ENCODE measurements at regions not wholly inside any gene's neighbourhood (a gene's known extent, or its start where the extent isn't known, plus 50 kb on each side); places are given as distances from the start of the nearest gene placed in this dataset.
"Not testable (repeated sequence)": the region's sequence is repeated elsewhere in the genome, so short reads cannot be mapped to it uniquely, and the experiment has no call there.

DNA sequence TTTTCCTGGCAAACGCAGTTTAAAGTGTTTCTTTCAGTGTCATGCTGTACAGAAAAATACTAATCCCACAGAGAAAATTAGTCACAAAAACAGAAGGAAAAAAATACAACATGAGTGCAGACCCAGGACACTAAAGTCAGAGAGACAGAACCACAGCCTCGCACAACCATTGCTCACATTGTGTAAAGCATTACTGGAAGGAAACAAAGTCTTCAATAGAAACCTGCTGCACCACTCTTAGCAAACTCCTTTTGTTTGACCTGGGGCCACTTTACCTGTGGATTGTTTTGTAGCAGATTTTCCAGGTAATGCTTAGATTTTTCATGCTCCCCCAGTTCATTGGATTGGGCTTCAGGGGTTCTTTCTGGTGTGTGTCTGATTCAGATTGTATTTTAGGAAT, 131.8 kb upstream of the TMLHE start:
- H3K4me2 ChIP-seq (ENCODE audit: insufficient read depth, insufficient read length, low read length) = no peak overlapping the region
- Mint-ChIP-seq H3K4me1 (peaks cover 3 to 9% of the 10 kb centered on the region in 2 experiments; a peak in 3 of 4 replicates), H3K9me3 (peaks cover 57 to 59% of the 10 kb centered on the region in 2 experiments), H3K27me3 (ENCODE audit: low read depth) (no peaks in the 10 kb centered on the region), H3K4me3 (no peak overlapping the region), H3K27ac (no peak overlapping the region), H3K36me3 (ENCODE audit: insufficient read depth in 1 of 3, low read depth in 3 of 3) (peaks cover 10 to 21% (median 12%) of the 10 kb centered on the region in 3 experiments; a peak in 6 of 7 replicates)
- no peak overlapping the region for H3K4ac ChIP-seq (ENCODE audit: low read depth, low read length)
- no CpG with 5 or more reads among the region's 2 CpGs for WGBS (ENCODE audit: extremely low coverage, insufficient read length, low lambda C conversion rate)
- H3K79me1 ChIP-seq (ENCODE audit: insufficient read depth, low read depth, low read length, poor library complexity, severe bottlenecking) = no peaks in the 10 kb centered on the region
- H2AK5ac ChIP-seq (ENCODE audit: insufficient read length, low read length) = no peak overlapping the region
- no peak overlapping the region for H2BK5ac ChIP-seq (ENCODE audit: insufficient read length, low read length)
- H3K9me3 ChIP-seq (ENCODE audit: control insufficient read depth, low read depth, low read length) = peaks cover 30% of the 10 kb centered on the region
- TF ChIP-seq, protein P1, sequence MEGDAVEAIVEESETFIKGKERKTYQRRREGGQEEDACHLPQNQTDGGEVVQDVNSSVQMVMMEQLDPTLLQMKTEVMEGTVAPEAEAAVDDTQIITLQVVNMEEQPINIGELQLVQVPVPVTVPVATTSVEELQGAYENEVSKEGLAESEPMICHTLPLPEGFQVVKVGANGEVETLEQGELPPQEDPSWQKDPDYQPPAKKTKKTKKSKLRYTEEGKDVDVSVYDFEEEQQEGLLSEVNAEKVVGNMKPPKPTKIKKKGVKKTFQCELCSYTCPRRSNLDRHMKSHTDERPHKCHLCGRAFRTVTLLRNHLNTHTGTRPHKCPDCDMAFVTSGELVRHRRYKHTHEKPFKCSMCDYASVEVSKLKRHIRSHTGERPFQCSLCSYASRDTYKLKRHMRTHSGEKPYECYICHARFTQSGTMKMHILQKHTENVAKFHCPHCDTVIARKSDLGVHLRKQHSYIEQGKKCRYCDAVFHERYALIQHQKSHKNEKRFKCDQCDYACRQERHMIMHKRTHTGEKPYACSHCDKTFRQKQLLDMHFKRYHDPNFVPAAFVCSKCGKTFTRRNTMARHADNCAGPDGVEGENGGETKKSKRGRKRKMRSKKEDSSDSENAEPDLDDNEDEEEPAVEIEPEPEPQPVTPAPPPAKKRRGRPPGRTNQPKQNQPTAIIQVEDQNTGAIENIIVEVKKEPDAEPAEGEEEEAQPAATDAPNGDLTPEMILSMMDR (conservative IDR thresholded peaks at IDR 0.05) = no peak
- H3K14ac ChIP-seq (ENCODE audit: insufficient read depth, low read length) = no peak overlapping the region
- H3K18ac ChIP-seq (ENCODE audit: insufficient read length, low read depth, low read length) = no peak overlapping the region
- no peaks in the 10 kb centered on the region for H3K23me2 ChIP-seq (ENCODE audit: insufficient read length, low read depth, low read length, poor library complexity, severe bottlenecking)
- H2BK120ac ChIP-seq (ENCODE audit: low read depth, low read length, poor library complexity, severe bottlenecking) = no peak overlapping the region
- H4K5ac ChIP-seq (ENCODE audit: insufficient read length, low read depth, low read length) = no peak overlapping the region
- no peak overlapping the region for H3K27ac ChIP-seq (ENCODE audit: insufficient read length, low read depth, low read length)
- H3K56ac ChIP-seq (ENCODE audit: insufficient read length, low read depth, low read length) = no peak overlapping the region
- H2BK20ac ChIP-seq (ENCODE audit: low read depth, low read length, poor library complexity, severe bottlenecking) = no peak overlapping the region
- no peaks in the 10 kb centered on the region for H4K20me1 ChIP-seq (ENCODE audit: control insufficient read depth, insufficient read depth, insufficient read length)
- no peak overlapping the region for H3T11ph ChIP-seq (ENCODE audit: low read length)
- H3K79me2 ChIP-seq (ENCODE audit: insufficient read depth, low read length) = no peaks in the 10 kb centered on the region
- H2BK15ac ChIP-seq (ENCODE audit: low read depth, low read length) = no peak overlapping the region
- H4K91ac ChIP-seq (ENCODE audit: insufficient read length, low read depth, low read length) = no peak overlapping the region
- H2BK12ac ChIP-seq (ENCODE audit: insufficient read length, low read depth, low read length) = no peak overlapping the region
- no peaks in the 10 kb centered on the region for H3K4me1 ChIP-seq (ENCODE audit: insufficient read depth, low read length)
- H3K27me3 ChIP-seq (ENCODE audit: insufficient read depth, low read length) = no peaks in the 10 kb centered on the region
- no peak overlapping the region for H3K23ac ChIP-seq (ENCODE audit: insufficient read length, low read depth, low read length)
- no peak overlapping the region for H2AFZ ChIP-seq (ENCODE audit: low read length)
- H3K9ac ChIP-seq (ENCODE audit: extremely low read depth, insufficient read length, low read length) = no peak overlapping the region
- no peak for DNase-seq
- H4K8ac ChIP-seq (replicated peaks; ENCODE audit: insufficient read length, low read depth, low read length) = no peak overlapping the region

DNA sequence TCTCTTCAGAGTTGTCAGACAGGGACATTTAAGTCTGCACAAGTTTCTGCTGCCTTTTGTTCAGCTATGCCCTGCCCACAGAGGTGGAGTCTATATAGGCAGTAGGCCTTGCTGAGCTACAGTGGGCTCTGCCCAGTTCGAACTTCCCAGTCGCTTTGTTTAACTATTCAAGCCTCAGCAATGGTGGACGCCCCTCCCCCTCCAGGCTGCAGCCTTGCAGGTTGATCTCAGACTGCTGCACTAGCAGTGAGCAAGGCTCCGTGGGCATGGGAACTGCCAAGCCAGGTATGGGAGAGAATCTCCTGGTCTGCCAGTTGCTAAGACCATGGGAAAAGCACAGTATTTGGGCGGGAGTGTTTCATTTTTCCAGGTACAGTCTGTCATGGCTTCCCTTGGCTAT, 115.6 kb upstream of the TMLHE start:
- H3K36me3 Mint-ChIP-seq (ENCODE audit: insufficient read depth in 1 of 3, low read depth in 3 of 3); H2BK12ac ChIP-seq (ENCODE audit: insufficient read length, low read depth, low read length); H3K27me3 ChIP-seq (ENCODE audit: insufficient read depth, low read length); H3K4me1 ChIP-seq (ENCODE audit: insufficient read depth, low read length); H3K4me3 Mint-ChIP-seq; H3K9ac ChIP-seq (ENCODE audit: extremely low read depth, insufficient read length, low read length); H3K23me2 ChIP-seq (ENCODE audit: insufficient read length, low read depth, low read length, poor library complexity, severe bottlenecking); H4K5ac ChIP-seq (ENCODE audit: insufficient read length, low read depth, low read length); H3K27me3 Mint-ChIP-seq (ENCODE audit: low read depth); H2AFZ ChIP-seq (ENCODE audit: low read length); H3K4me1 Mint-ChIP-seq; H3K14ac ChIP-seq (ENCODE audit: insufficient read depth, low read length); H3K79me1 ChIP-seq (ENCODE audit: insufficient read depth, low read depth, low read length, poor library complexity, severe bottlenecking); H3K23ac ChIP-seq (ENCODE audit: insufficient read length, low read depth, low read length); H2BK20ac ChIP-seq (ENCODE audit: low read depth, low read length, poor library complexity, severe bottlenecking); H3K4me2 ChIP-seq (ENCODE audit: insufficient read depth, insufficient read length, low read length); H3K4ac ChIP-seq (ENCODE audit: low read depth, low read length); H2BK120ac ChIP-seq (ENCODE audit: low read depth, low read length, poor library complexity, severe bottlenecking); H3K27ac ChIP-seq (ENCODE audit: insufficient read length, low read depth, low read length); H3K18ac ChIP-seq (ENCODE audit: insufficient read length, low read depth, low read length); H4K8ac ChIP-seq (replicated peaks; ENCODE audit: insufficient read length, low read depth, low read length); H2BK5ac ChIP-seq (ENCODE audit: insufficient read length, low read length); H4K20me1 ChIP-seq (ENCODE audit: control insufficient read depth, insufficient read depth, insufficient read length); H2BK15ac ChIP-seq (ENCODE audit: low read depth, low read length); H3K79me2 ChIP-seq (ENCODE audit: insufficient read depth, low read length); H3K56ac ChIP-seq (ENCODE audit: insufficient read length, low read depth, low read length); H3T11ph ChIP-seq (ENCODE audit: low read length); H3K9me3 ChIP-seq (ENCODE audit: control insufficient read depth, low read depth, low read length); H3K27ac Mint-ChIP-seq; H2AK5ac ChIP-seq (ENCODE audit: insufficient read length, low read length); H4K91ac ChIP-seq (ENCODE audit: insufficient read length, low read depth, low read length): not testable (repeated sequence)
- peaks cover 81 to 85% of the 10 kb centered on the region in 2 experiments for H3K9me3 Mint-ChIP-seq
- peak; percentile 23 for DNase-seq
- WGBS (ENCODE audit: extremely low coverage, insufficient read length, low lambda C conversion rate) = no CpG with 5 or more reads among the region's 5 CpGs

All from H9 (cell line).